ENCODE measurements at regions not wholly inside any gene's neighbourhood (a gene's known extent, or its start where the extent isn't known, plus 50 kb on each side); places are given as distances from the start of the nearest gene placed in this dataset.
"Not testable (repeated sequence)": the region's sequence is repeated elsewhere in the genome, so short reads cannot be mapped to it uniquely, and the experiment has no call there.

DNA sequence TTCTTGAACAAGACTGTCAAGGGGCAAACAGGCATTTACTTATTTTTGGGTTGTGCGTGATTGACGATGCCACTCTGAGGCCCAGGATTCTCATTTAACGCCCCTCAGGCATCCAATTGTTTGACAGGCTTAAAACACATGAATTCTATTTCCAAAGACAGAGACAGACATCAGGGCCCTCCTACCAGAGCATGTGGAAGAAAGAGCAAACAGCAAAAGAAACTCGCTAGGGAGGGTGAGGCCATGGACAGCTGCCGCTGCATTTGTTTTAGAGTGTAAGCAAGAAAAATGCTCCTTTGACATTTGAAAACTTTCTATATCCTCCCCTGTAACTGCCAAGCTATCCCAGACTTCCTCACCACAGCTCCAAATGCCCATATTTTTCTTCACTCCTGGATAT, 410.1 kb downstream of the NPIPA8 start:
- no peak for TF ChIP-seq Cebpa-rat (IDR thresholded peaks at IDR 0.05)
- Histone ChIP-seq H3K4me3 (no peak overlapping the region), H3K27me3 (no peaks in the 10 kb centered on the region), H3K27ac (no peak overlapping the region), H3K4me1 (no peaks in the 10 kb centered on the region), H3K9ac (no peak overlapping the region), H4K20me1 (no peaks in the 10 kb centered on the region), H3K9me3 (replicated peaks in 1 of 11) (peaks cover 0 to 4% (median 2%) of the 10 kb centered on the region in 11 experiments; a peak in 3 of 22 replicates), H3K36me3 (no peaks in the 10 kb centered on the region), H3K4me2 (no peak overlapping the region)

- Histone ChIP-seq H3K4me2 (no peak overlapping the region), H3K27me3 (no peaks in the 10 kb centered on the region), H3K9ac (no peak overlapping the region), H3K27ac (no peak overlapping the region), H4K20me1 (no peaks in the 10 kb centered on the region), H3K4me3 (no peak overlapping the region), H3K9me3 (replicated peaks in 1 of 11) (peaks cover 0 to 6% (median 4%) of the 10 kb centered on the region in 11 experiments; a peak in 3 of 22 replicates), H3K4me1 (no peaks in the 10 kb centered on the region), H3K36me3 (no peaks in the 10 kb centered on the region)
- TF ChIP-seq Cebpa-rat (IDR thresholded peaks at IDR 0.05), result no peak
Observed at GRCh38 chr16:17925761-17926160, 410.8 kb downstream of the NPIPA8 start.

GRCh38 chr16:17921357-17921978, 415.1 kb downstream of the NPIPA8 start:
- H4K20me1 ChIP-seq, result no peaks in the 10 kb centered on the region
- H3K9me3 ChIP-seq (replicated peaks in 1 of 11), result peaks cover 10 to 23% (median 14%) of the 10 kb centered on the region in 11 experiments; a peak in 20 of 22 replicates
- H3K27ac ChIP-seq, result no peak overlapping the region
- H3K4me1 ChIP-seq, result no peaks in the 10 kb centered on the region
- H3K27me3 ChIP-seq, result no peaks in the 10 kb centered on the region
- H3K9ac ChIP-seq, result no peak overlapping the region
- no peak overlapping the region for H3K4me2 ChIP-seq
- H3K36me3 ChIP-seq, result no peaks in the 10 kb centered on the region
- no peak for TF ChIP-seq Cebpa-rat (IDR thresholded peaks at IDR 0.05)
- H3K4me3 ChIP-seq, result no peak overlapping the region

GRCh38 chr16:17917316-17918019, 419.1 kb downstream of the NPIPA8 start:
- TF ChIP-seq Cebpa-rat (IDR thresholded peaks at IDR 0.05), result no peak
- Histone ChIP-seq H3K4me3 (no peak overlapping the region), H3K9me3 (replicated peaks in 1 of 11) (peaks cover 10 to 41% (median 18%) of the 10 kb centered on the region in 11 experiments; a peak in 21 of 22 replicates), H3K9ac (no peak overlapping the region), H4K20me1 (no peaks in the 10 kb centered on the region), H3K27ac (no peak overlapping the region), H3K27me3 (no peaks in the 10 kb centered on the region), H3K4me1 (no peaks in the 10 kb centered on the region), H3K4me2 (no peak overlapping the region), H3K36me3 (no peaks in the 10 kb centered on the region)

GRCh38 chr16:17915791-17916190, 420.7 kb downstream of the NPIPA8 start:
- no peaks in the 10 kb centered on the region for H3K4me1 ChIP-seq
- no peak for TF ChIP-seq Cebpa-rat (IDR thresholded peaks at IDR 0.05)

GRCh38 chr16:17914168-17914567, 422.4 kb downstream of the NPIPA8 start:
- H3K9ac ChIP-seq, result no peak overlapping the region
- H3K4me3 ChIP-seq, result no peak overlapping the region
- no peaks in the 10 kb centered on the region for H3K4me1 ChIP-seq
- H3K27ac ChIP-seq, result no peak overlapping the region
- peaks cover 7 to 29% (median 13%) of the 10 kb centered on the region in 11 experiments; a peak in 21 of 22 replicates for H3K9me3 ChIP-seq (replicated peaks in 1 of 11)
- no peaks in the 10 kb centered on the region for H4K20me1 ChIP-seq
- no peaks in the 10 kb centered on the region for H3K36me3 ChIP-seq
- H3K4me2 ChIP-seq, result no peak overlapping the region
- TF ChIP-seq Cebpa-rat (IDR thresholded peaks at IDR 0.05), result no peak
- no peaks in the 10 kb centered on the region for H3K27me3 ChIP-seq

More at GRCh38 chr16:17915791-17916190, 420.7 kb downstream of the NPIPA8 start:
- Histone ChIP-seq H4K20me1 (no peaks in the 10 kb centered on the region), H3K36me3 (no peaks in the 10 kb centered on the region), H3K4me3 (no peak overlapping the region), H3K27me3 (no peaks in the 10 kb centered on the region), H3K27ac (no peak overlapping the region), H3K9ac (no peak overlapping the region), H3K9me3 (replicated peaks in 1 of 11) (peaks cover 8 to 35% (median 16%) of the 10 kb centered on the region in 11 experiments; a peak in 21 of 22 replicates), H3K4me2 (no peak overlapping the region)

DNA sequence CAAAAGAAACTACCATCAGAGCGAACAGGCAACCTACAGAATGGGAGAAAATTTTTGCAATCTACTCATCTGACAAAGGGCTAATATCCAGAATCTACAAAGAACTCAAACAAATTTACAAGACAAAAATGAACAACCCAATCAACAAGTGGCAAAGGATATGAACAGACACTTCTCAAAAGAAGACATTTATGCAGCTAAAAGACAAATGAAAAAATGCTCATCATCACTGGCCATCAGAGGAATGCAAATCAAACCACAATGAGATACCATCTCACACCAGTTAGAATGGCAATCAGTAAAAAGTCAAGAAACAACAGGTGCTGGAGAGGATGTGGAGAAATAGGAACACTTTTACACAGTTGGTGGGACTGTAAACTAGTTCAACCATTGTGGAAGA, 425.0 kb downstream of the NPIPA8 start:
- H3K4me3 ChIP-seq, H3K4me1 ChIP-seq, H3K27ac ChIP-seq, H3K36me3 ChIP-seq, H3K9ac ChIP-seq, H3K27me3 ChIP-seq, H4K20me1 ChIP-seq, H3K4me2 ChIP-seq: not testable (repeated sequence)
- peaks cover 0 to 19% (median 8%) of the 10 kb centered on the region in 11 experiments; a peak in 16 of 22 replicates for H3K9me3 ChIP-seq (replicated peaks in 1 of 11)

DNA sequence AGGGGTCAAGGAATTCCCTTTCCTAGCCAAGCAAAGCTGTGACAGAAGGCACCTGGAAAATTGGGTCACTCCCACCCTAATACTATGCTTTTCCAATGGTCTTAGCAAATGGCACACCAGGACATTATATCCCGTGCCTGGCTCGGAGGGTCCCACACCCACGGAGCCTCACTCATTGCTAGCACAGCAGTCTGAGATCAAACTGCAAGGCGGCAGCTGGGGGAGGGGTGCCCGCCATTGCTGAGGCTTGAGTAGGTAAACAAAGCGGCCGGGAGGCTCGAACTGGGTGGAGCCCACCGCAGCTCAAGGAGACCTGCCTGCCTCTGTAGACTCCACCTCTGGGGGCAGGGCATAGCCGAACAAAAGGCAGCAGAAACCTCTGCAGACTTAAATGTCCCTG, 429.9 kb downstream of the NPIPA8 start:
- not testable (repeated sequence) for H3K9ac ChIP-seq

DNA sequence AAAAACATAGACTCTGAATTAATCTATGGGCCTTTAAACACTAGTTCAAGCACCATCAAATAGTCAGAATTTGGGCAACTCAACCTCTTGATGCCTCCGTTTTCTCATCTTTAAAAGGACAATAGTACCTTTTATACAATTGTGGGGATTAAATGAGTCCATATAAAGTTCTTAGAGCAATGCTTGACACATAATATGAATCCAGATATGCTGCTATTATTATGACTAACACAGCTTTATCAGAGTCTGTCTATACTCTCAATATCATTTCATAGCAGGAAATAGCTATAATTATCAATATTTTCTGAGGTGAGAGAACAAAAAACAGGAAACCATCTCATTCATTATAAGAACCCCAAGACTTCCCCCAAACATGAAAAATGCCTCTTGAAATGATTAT, 430.5 kb upstream of the XYLT1 start:
- H3K27me3 ChIP-seq, result no peaks in the 10 kb centered on the region
- no peak overlapping the region for H3K4me3 ChIP-seq
- peaks cover 0 to 3% (median 1%) of the 10 kb centered on the region in 11 experiments; a peak in 7 of 22 replicates for H3K9me3 ChIP-seq (replicated peaks in 1 of 11)
- H3K27ac ChIP-seq, result no peak overlapping the region
- TF ChIP-seq Cebpa-rat (IDR thresholded peaks at IDR 0.05), result no peak
- H4K20me1 ChIP-seq, result no peaks in the 10 kb centered on the region
- H3K4me2 ChIP-seq, result no peak overlapping the region
- no peaks in the 10 kb centered on the region for H3K36me3 ChIP-seq
- no peaks in the 10 kb centered on the region for H3K4me1 ChIP-seq
- no peak overlapping the region for H3K9ac ChIP-seq

More for the DNA sequence above, 429.9 kb downstream of the NPIPA8 start:
- not testable (repeated sequence) for H3K4me3 ChIP-seq, H3K36me3 ChIP-seq, H3K27me3 ChIP-seq, H3K27ac ChIP-seq, H3K4me1 ChIP-seq, H4K20me1 ChIP-seq, H3K4me2 ChIP-seq
- peaks cover 0 to 12% (median 6%) of the 10 kb centered on the region in 11 experiments; a peak in 10 of 22 replicates for H3K9me3 ChIP-seq (replicated peaks in 1 of 11)

GRCh38 chr16:17899141-17899540, 428.4 kb upstream of the XYLT1 start:
- TF ChIP-seq Cebpa-rat (IDR thresholded peaks at IDR 0.05), result no peak
- H3K9me3 ChIP-seq (replicated peaks in 1 of 11), result no peaks in the 10 kb centered on the region
- H4K20me1 ChIP-seq, result no peaks in the 10 kb centered on the region
- H3K27ac ChIP-seq, result no peak overlapping the region
- no peak overlapping the region for H3K4me3 ChIP-seq
- H3K27me3 ChIP-seq, result no peaks in the 10 kb centered on the region
- no peaks in the 10 kb centered on the region for H3K36me3 ChIP-seq
- no peak overlapping the region for H3K9ac ChIP-seq
- H3K4me2 ChIP-seq, result no peak overlapping the region
- H3K4me1 ChIP-seq, result no peaks in the 10 kb centered on the region
